ENCODE measurements at regions not wholly inside any gene's neighbourhood (a gene's known extent, or its start where the extent isn't known, plus 50 kb on each side); places are given as distances from the start of the nearest gene placed in this dataset.
A peak's percentile ranks its signal among the peaks of the same experiment; 100 is the strongest.

DNA sequence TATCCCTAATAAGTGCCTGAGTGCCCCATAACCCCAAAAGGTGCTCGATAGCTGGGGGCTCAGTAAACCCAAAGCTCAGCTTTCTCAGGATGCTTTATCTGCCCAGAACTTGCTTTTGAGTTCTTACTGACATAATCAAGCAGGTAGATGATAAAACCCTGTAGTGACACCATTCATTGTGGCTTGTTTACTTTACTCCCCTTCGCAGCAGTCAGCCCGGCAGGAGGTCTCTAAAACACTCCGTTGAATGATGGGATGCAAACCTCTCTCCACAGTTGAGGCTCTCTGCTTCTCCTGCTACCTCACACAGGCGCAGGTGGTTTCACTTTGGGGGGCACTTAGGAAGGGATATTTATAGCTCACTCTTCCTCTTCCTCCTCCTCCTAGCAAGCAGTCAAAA is 349.4 kb downstream of the HLX start:
- Histone ChIP-seq H3K27me3 (ENCODE audit: insufficient read depth, low read length) (no peaks in the 10 kb centered on the region), H3K4me2 (ENCODE audit: low read length) (no peak overlapping the region), H3K4me1 (ENCODE audit: insufficient read depth, low read length) (no peaks in the 10 kb centered on the region), H3K79me2 (ENCODE audit: insufficient read depth, low read length) (no peaks in the 10 kb centered on the region), H4K20me1 (ENCODE audit: insufficient read depth, low read length) (no peaks in the 10 kb centered on the region), H3K4me3 (ENCODE audit: insufficient read depth, low read depth, low read length) (no peak overlapping the region), H3K27ac (ENCODE audit: low read depth, low read length) (no peak overlapping the region), H3K9ac (ENCODE audit: low read length) (no peak overlapping the region), H3K36me3 (ENCODE audit: insufficient read depth, low read length) (no peaks in the 10 kb centered on the region), H2AFZ (ENCODE audit: low read depth, low read length) (no peak overlapping the region), H3K9me3 (ENCODE audit: insufficient read depth, low read depth, low read length) (no peaks in the 10 kb centered on the region)
- no peak for TF ChIP-seq EZH2 (IDR thresholded peaks at IDR 0.05; ENCODE audit: insufficient read depth, low read length)
- TF ChIP-seq, protein P1, sequence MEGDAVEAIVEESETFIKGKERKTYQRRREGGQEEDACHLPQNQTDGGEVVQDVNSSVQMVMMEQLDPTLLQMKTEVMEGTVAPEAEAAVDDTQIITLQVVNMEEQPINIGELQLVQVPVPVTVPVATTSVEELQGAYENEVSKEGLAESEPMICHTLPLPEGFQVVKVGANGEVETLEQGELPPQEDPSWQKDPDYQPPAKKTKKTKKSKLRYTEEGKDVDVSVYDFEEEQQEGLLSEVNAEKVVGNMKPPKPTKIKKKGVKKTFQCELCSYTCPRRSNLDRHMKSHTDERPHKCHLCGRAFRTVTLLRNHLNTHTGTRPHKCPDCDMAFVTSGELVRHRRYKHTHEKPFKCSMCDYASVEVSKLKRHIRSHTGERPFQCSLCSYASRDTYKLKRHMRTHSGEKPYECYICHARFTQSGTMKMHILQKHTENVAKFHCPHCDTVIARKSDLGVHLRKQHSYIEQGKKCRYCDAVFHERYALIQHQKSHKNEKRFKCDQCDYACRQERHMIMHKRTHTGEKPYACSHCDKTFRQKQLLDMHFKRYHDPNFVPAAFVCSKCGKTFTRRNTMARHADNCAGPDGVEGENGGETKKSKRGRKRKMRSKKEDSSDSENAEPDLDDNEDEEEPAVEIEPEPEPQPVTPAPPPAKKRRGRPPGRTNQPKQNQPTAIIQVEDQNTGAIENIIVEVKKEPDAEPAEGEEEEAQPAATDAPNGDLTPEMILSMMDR (IDR thresholded peaks at IDR 0.05; ENCODE audit: insufficient read depth, low read depth, low read length): no peak
- Mint-ChIP-seq H3K4me1 (ENCODE audit: low read depth, unreplicated experiment) (no peaks in the 10 kb centered on the region), H3K4me3 (ENCODE audit: unreplicated experiment) (no peak overlapping the region), H3K27ac (ENCODE audit: unreplicated experiment) (no peak overlapping the region), H3K9me3 (ENCODE audit: unreplicated experiment) (peaks cover 1% of the 10 kb centered on the region), H3K36me3 (ENCODE audit: low read depth, unreplicated experiment) (no peaks in the 10 kb centered on the region), H3K27me3 (ENCODE audit: low read depth, unreplicated experiment) (peaks cover 15% of the 10 kb centered on the region)
- DNase-seq (ENCODE audit: low read depth) (no peak), FAIRE-seq (no peak)

DNA sequence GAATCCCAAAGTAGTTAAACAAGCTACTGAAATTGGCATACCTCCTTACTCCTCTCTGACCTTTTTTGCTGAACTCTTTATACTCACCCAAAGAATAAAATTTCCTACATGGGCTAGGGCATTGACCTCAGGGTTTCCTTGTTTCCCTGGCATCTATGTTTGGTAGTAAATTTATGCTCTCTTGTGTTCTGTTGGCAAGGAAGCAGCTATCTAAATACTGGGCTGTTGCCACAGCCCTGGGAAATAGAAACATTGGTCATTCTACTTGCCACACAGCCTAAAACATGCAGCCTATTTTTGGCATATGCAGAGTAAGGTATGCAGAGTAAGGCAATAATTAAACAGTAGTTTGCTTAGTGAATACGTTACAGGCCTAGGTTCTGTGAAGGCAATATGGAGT is 351.4 kb downstream of the HLX start:
- Histone ChIP-seq H3K27me3 (ENCODE audit: insufficient read depth, low read length) (no peaks in the 10 kb centered on the region), H3K79me2 (ENCODE audit: insufficient read depth, low read length) (no peaks in the 10 kb centered on the region), H3K27ac (ENCODE audit: low read depth, low read length) (no peak overlapping the region), H3K36me3 (ENCODE audit: insufficient read depth, low read length) (no peaks in the 10 kb centered on the region), H3K4me3 (ENCODE audit: insufficient read depth, low read depth, low read length) (no peak overlapping the region), H3K4me1 (ENCODE audit: insufficient read depth, low read length) (no peaks in the 10 kb centered on the region), H3K9me3 (ENCODE audit: insufficient read depth, low read depth, low read length) (no peaks in the 10 kb centered on the region), H3K9ac (ENCODE audit: low read length) (no peak overlapping the region), H4K20me1 (ENCODE audit: insufficient read depth, low read length) (no peaks in the 10 kb centered on the region), H3K4me2 (ENCODE audit: low read length) (no peak overlapping the region), H2AFZ (ENCODE audit: low read depth, low read length) (no peak overlapping the region)
- H3K27me3 Mint-ChIP-seq (ENCODE audit: low read depth, unreplicated experiment): peaks cover 15% of the 10 kb centered on the region
- peaks cover 6% of the 10 kb centered on the region for H3K4me1 Mint-ChIP-seq (ENCODE audit: low read depth, unreplicated experiment)
- no peaks in the 10 kb centered on the region for H3K9me3 Mint-ChIP-seq (ENCODE audit: unreplicated experiment)
- FAIRE-seq (no peak), DNase-seq (ENCODE audit: low read depth) (peak; percentile 6)
- H3K27ac Mint-ChIP-seq (ENCODE audit: unreplicated experiment): no peak overlapping the region
- TF ChIP-seq, protein P1 (IDR thresholded peaks at IDR 0.05; ENCODE audit: insufficient read depth, low read depth, low read length): no peak
- no peak for TF ChIP-seq EZH2 (IDR thresholded peaks at IDR 0.05; ENCODE audit: insufficient read depth, low read length)
- H3K4me3 Mint-ChIP-seq (ENCODE audit: unreplicated experiment): no peak overlapping the region
- H3K36me3 Mint-ChIP-seq (ENCODE audit: low read depth, unreplicated experiment): no peaks in the 10 kb centered on the region

DNA sequence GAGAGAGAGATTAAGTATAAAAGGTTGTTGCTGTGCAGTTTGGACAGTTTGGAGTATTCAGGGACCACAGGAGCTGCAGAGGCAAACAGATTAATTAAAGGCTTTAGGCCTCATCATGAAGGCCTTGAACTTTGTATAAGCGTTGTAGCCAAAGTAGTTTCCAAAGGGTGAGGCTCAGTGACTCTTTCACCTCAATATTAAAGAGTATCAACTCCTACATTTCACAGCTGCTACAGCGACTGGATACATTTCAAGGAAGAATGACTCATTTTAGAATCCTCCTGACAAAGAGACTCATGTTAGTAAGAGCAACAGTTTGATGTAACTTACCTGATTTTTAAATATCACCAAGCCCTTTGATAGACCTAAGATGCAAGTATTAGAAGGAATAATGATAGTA is 355.5 kb downstream of the HLX start:
- FAIRE-seq: no peak
- Histone ChIP-seq H3K27me3 (ENCODE audit: insufficient read depth, low read length) (no peaks in the 10 kb centered on the region), H3K9me3 (ENCODE audit: insufficient read depth, low read depth, low read length) (no peaks in the 10 kb centered on the region), H2AFZ (ENCODE audit: low read depth, low read length) (no peak overlapping the region), H3K27ac (ENCODE audit: low read depth, low read length) (no peak overlapping the region), H3K79me2 (ENCODE audit: insufficient read depth, low read length) (no peaks in the 10 kb centered on the region), H3K36me3 (ENCODE audit: insufficient read depth, low read length) (no peaks in the 10 kb centered on the region), H4K20me1 (ENCODE audit: insufficient read depth, low read length) (no peaks in the 10 kb centered on the region), H3K4me3 (ENCODE audit: insufficient read depth, low read depth, low read length) (no peak overlapping the region), H3K4me1 (ENCODE audit: insufficient read depth, low read length) (no peaks in the 10 kb centered on the region), H3K4me2 (ENCODE audit: low read length) (no peak overlapping the region), H3K9ac (ENCODE audit: low read length) (no peak overlapping the region)
- Mint-ChIP-seq H3K4me1 (ENCODE audit: low read depth, unreplicated experiment) (peaks cover 6% of the 10 kb centered on the region), H3K9me3 (ENCODE audit: unreplicated experiment) (no peaks in the 10 kb centered on the region), H3K4me3 (ENCODE audit: unreplicated experiment) (no peak overlapping the region), H3K27me3 (ENCODE audit: low read depth, unreplicated experiment) (no peaks in the 10 kb centered on the region), H3K27ac (ENCODE audit: unreplicated experiment) (no peak overlapping the region), H3K36me3 (ENCODE audit: low read depth, unreplicated experiment) (no peaks in the 10 kb centered on the region)
- peak; percentile 17 for DNase-seq (ENCODE audit: low read depth)
- TF ChIP-seq, protein P1 (IDR thresholded peaks at IDR 0.05; ENCODE audit: insufficient read depth, low read depth, low read length): no peak
- no peak for TF ChIP-seq EZH2 (IDR thresholded peaks at IDR 0.05; ENCODE audit: insufficient read depth, low read length)

Data from astrocyte (in vitro differentiated cells and primary cell).